ENCODE measurements at regions not wholly inside any gene's neighbourhood (a gene's known extent, or its start where the extent isn't known, plus 50 kb on each side); places are given as distances from the start of the nearest gene placed in this dataset.
A peak's percentile ranks its signal among the peaks of the same experiment; 100 is the strongest.

- no peak for DNase-seq
Observed at GRCh38 chr15:39194106-39194830, 386.6 kb upstream of the THBS1 start.

GRCh38 chr15:39195961-39196486 lies 384.9 kb upstream of the THBS1 start:
- DNase-seq, result peak; percentile 24 to 79

- DNase-seq, result no peak
Observed at GRCh38 chr15:39198044-39199000, 382.6 kb upstream of the THBS1 start.

- DNase-seq, result no peak
Observed at GRCh38 chr15:39199076-39199475, 381.8 kb upstream of the THBS1 start.

GRCh38 chr15:39200586-39200985 lies 380.3 kb upstream of the THBS1 start:
- DNase-seq, result no peak

GRCh38 chr15:39202641-39203040 lies 378.2 kb upstream of the THBS1 start:
- no peak for DNase-seq

- DNase-seq, result no peak
Observed at GRCh38 chr15:39204031-39204430, 376.8 kb upstream of the THBS1 start.

GRCh38 chr15:39205081-39205480 lies 375.8 kb upstream of the THBS1 start:
- no peak for DNase-seq

- no peak for DNase-seq
Observed at GRCh38 chr15:39205506-39206371, 375.1 kb upstream of the THBS1 start.

GRCh38 chr15:39207532-39208115 lies 373.3 kb upstream of the THBS1 start:
- no peak for DNase-seq

GRCh38 chr15:39208187-39208586 lies 372.7 kb upstream of the THBS1 start:
- DNase-seq, result no peak

GRCh38 chr15:39209548-39210211 lies 371.2 kb upstream of the THBS1 start:
- DNase-seq, result no peak

- DNase-seq, result no peak
Observed at GRCh38 chr15:39211108-39211979, 369.5 kb upstream of the THBS1 start.

- DNase-seq, result peak; percentile 71 to 89
Observed at GRCh38 chr15:39213385-39213840, 367.5 kb upstream of the THBS1 start.

GRCh38 chr15:39215015-39215414 lies 365.9 kb upstream of the THBS1 start:
- DNase-seq, result no peak

GRCh38 chr15:39216816-39217215 lies 364.1 kb upstream of the THBS1 start:
- DNase-seq, result no peak

GRCh38 chr15:39219608-39220007 lies 361.3 kb upstream of the THBS1 start:
- DNase-seq, result no peak

- DNase-seq, result no peak
Observed at GRCh38 chr15:39226169-39226937, 354.5 kb upstream of the THBS1 start.

GRCh38 chr15:39227001-39227400 lies 353.9 kb upstream of the THBS1 start:
- DNase-seq, result no peak

GRCh38 chr15:39228889-39229288 lies 352.0 kb upstream of the THBS1 start:
- no peak for DNase-seq
